Nephron (organoid): ENCODE measurements at regions not wholly inside any gene's neighbourhood (a gene's known extent, or its start where the extent isn't known, plus 50 kb on each side); places are given as distances from the start of the nearest gene placed in this dataset.

Experiments
- H3K27ac Mint-ChIP-seq, 3 experiments: 2 replicates each; pipeline ENCODE4 v1.8.0; 2020; ENCODE audit warnings: mixed read lengths in 3 of 3, mild to moderate bottlenecking in 2 of 3, moderate library complexity in 1 of 3
- H3K27me3 Mint-ChIP-seq: 2 replicates; pipeline ENCODE4 v1.8.0; 2021; ENCODE audit warnings: low read depth, mild to moderate bottlenecking, moderate library complexity, mixed read lengths
- H3K36me3 Mint-ChIP-seq: 2 replicates; pipeline ENCODE4 v1.8.0; 2020; ENCODE audit warnings: low read depth, mixed read lengths
- H3K4me1 Mint-ChIP-seq: 2 replicates; pipeline ENCODE4 v1.8.0; 2020; ENCODE audit warnings: mixed read lengths
- H3K4me3 Mint-ChIP-seq, 3 experiments: 2 replicates each; pipeline ENCODE4 v1.8.0; 2020; ENCODE audit warnings: mild to moderate bottlenecking in 3 of 3, mixed read lengths in 3 of 3, moderate library complexity in 2 of 3
- H3K9me3 Mint-ChIP-seq: 2 replicates; pipeline ENCODE4 v1.8.0; 2020; ENCODE audit warnings: mixed read lengths
- CTCF ChIP-seq, 3 experiments: fragments of 200-600 bp; sonication (generic); IDR thresholded peaks; one replicate each; pipeline ENCODE4 v1.5.0; 2021; ENCODE audit warnings: antibody characterized with exemption in 3 of 3; ENCODE audit not compliant: unreplicated experiment in 3 of 3

- TF ChIP-seq CTCF (IDR thresholded peaks at IDR 0.05; ENCODE audit: unreplicated experiment in 3 of 3), result no peak
- no peaks in the 10 kb centered on the region for H3K4me1 Mint-ChIP-seq
- no peaks in the 10 kb centered on the region for H3K36me3 Mint-ChIP-seq
- no peak overlapping the region for H3K27ac Mint-ChIP-seq
- H3K27me3 Mint-ChIP-seq, result peaks cover 19% of the 10 kb centered on the region
- H3K9me3 Mint-ChIP-seq, result peaks cover 14% of the 10 kb centered on the region
- no peak overlapping the region for H3K4me3 Mint-ChIP-seq
These were observed 149.5 kb upstream of the ZNF507 start for GRCh38 chr19:32195706-32196610.

GRCh38 chr19:32196690-32197420 lies 148.6 kb upstream of the ZNF507 start:
- no peak for TF ChIP-seq CTCF (IDR thresholded peaks at IDR 0.05; ENCODE audit: unreplicated experiment in 3 of 3)
- Mint-ChIP-seq H3K4me1 (no peaks in the 10 kb centered on the region), H3K36me3 (no peaks in the 10 kb centered on the region), H3K9me3 (peaks cover 12% of the 10 kb centered on the region), H3K27me3 (peaks cover 17% of the 10 kb centered on the region), H3K4me3 (no peak overlapping the region), H3K27ac (no peak overlapping the region)

- Mint-ChIP-seq H3K9me3 (peaks cover 8% of the 10 kb centered on the region), H3K4me3 (no peak overlapping the region), H3K27ac (no peak overlapping the region), H3K4me1 (no peaks in the 10 kb centered on the region), H3K36me3 (no peaks in the 10 kb centered on the region), H3K27me3 (peaks cover 17% of the 10 kb centered on the region)
- no peak for TF ChIP-seq CTCF (IDR thresholded peaks at IDR 0.05; ENCODE audit: unreplicated experiment in 3 of 3)
These were observed 147.2 kb upstream of the ZNF507 start for GRCh38 chr19:32197896-32198882.

- Mint-ChIP-seq H3K36me3 (no peaks in the 10 kb centered on the region), H3K27ac (no peak overlapping the region), H3K4me3 (no peak overlapping the region), H3K4me1 (no peaks in the 10 kb centered on the region), H3K27me3 (peaks cover 15% of the 10 kb centered on the region), H3K9me3 (no peaks in the 10 kb centered on the region)
- no peak for TF ChIP-seq CTCF (IDR thresholded peaks at IDR 0.05; ENCODE audit: unreplicated experiment in 3 of 3)
These were observed 145.8 kb upstream of the ZNF507 start for GRCh38 chr19:32199501-32200040.

GRCh38 chr19:32200312-32201038 lies 144.9 kb upstream of the ZNF507 start:
- H3K4me3 Mint-ChIP-seq, result no peak overlapping the region
- H3K36me3 Mint-ChIP-seq, result no peaks in the 10 kb centered on the region
- H3K4me1 Mint-ChIP-seq, result no peaks in the 10 kb centered on the region
- H3K27me3 Mint-ChIP-seq, result peaks cover 11% of the 10 kb centered on the region
- TF ChIP-seq CTCF (IDR thresholded peaks at IDR 0.05; ENCODE audit: unreplicated experiment in 3 of 3), result no peak
- H3K27ac Mint-ChIP-seq, result no peak overlapping the region
- no peaks in the 10 kb centered on the region for H3K9me3 Mint-ChIP-seq
